ENCODE measurements at regions not wholly inside any gene's neighbourhood (a gene's known extent, or its start where the extent isn't known, plus 50 kb on each side); places are given as distances from the start of the nearest gene placed in this dataset.

DNA sequence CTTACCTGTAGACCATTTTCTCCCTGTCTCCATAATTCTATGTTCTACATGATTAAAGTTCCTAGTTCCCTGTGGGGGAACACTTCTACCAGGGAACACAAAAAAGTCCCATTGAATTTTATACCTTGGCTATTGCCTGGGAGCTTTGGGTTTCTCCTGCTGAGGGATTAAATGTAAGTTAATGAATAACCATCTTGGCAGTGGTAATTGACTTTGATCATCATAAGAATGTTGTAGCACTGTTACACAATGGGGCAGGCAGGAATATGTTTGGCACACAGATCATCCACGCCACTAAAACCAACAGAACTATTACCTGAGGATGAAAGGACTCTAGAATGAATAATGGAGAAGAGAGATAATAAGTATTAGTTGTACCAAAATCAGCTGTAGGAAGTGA, 1106.2 kb upstream of the GJE1 start:
- Histone ChIP-seq H3K4me3 (no peak overlapping the region), H2AFZ (ENCODE audit: low read depth, low read length) (no peak overlapping the region), H3K36me3 (ENCODE audit: control insufficient read depth, insufficient read depth, low read length) (no peaks in the 10 kb centered on the region), H3K27me3 (ENCODE audit: control insufficient read depth in 2 of 2, insufficient read depth in 2 of 2, low read length in 2 of 2) (no peaks in the 10 kb centered on the region), H3K4me2 (ENCODE audit: insufficient read depth, low read length) (no peak overlapping the region), H4K20me1 (replicated peaks; ENCODE audit: control insufficient read depth, insufficient read depth, low read length) (no peaks in the 10 kb centered on the region), H3K27ac (ENCODE audit: extremely low read depth, low read depth, low read length) (no peak overlapping the region), H3K9ac (ENCODE audit: insufficient read depth in 1 of 2, low read depth in 2 of 2, low read length in 2 of 2) (no peak overlapping the region), H3K9me3 (replicated peaks; ENCODE audit: control insufficient read depth, insufficient read depth, low read depth, low read length) (peaks cover 3% of the 10 kb centered on the region; the same call in 1 of the 2 replicates), H3K4me1 (replicated peaks in 1 of 2; ENCODE audit: control insufficient read depth in 2 of 2, insufficient read depth in 2 of 2, low read length in 2 of 2) (no peaks in the 10 kb centered on the region), H3K9me1 (ENCODE audit: control insufficient read depth, insufficient read depth, low read length) (no peaks in the 10 kb centered on the region), H3K79me2 (ENCODE audit: control insufficient read depth, insufficient read depth, low read length) (no peaks in the 10 kb centered on the region)
- no peak for TF ChIP-seq TAF9B (IDR thresholded peaks at IDR 0.05; ENCODE audit: partially characterized antibody)
- no peak for TF ChIP-seq HDGF (IDR thresholded peaks at IDR 0.05)
- TF ChIP-seq BCL6 (CRISPR knock-in tag; IDR thresholded peaks at IDR 0.05): no peak
- TF ChIP-seq ZNF507 (tag; conservative IDR thresholded peaks at IDR 0.05): no peak
- TF ChIP-seq HDAC3 (IDR thresholded peaks at IDR 0.05; ENCODE audit: borderline replicate concordance, partially characterized antibody): no peak
- TF ChIP-seq, protein P1, sequence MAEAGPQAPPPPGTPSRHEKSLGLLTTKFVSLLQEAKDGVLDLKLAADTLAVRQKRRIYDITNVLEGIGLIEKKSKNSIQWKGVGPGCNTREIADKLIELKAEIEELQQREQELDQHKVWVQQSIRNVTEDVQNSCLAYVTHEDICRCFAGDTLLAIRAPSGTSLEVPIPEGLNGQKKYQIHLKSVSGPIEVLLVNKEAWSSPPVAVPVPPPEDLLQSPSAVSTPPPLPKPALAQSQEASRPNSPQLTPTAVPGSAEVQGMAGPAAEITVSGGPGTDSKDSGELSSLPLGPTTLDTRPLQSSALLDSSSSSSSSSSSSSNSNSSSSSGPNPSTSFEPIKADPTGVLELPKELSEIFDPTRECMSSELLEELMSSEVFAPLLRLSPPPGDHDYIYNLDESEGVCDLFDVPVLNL (CRISPR knock-in tag; IDR thresholded peaks at IDR 0.05; ENCODE audit: low read depth): no peak
- no TSS peak for BruUV-seq (replicated peaks)
- no peak for DNase-seq (ENCODE audit: extremely low read depth in 1 of 4, low spot score in 3 of 4)
- intact Hi-C loops (cut with micrococcal nuclease): no loop called here
- ChIA-PET CTCF (ENCODE audit: low intra/inter-chr PET ratio) (no interaction called here), POLR2A (no interaction called here)
- FAIRE-seq: no peak
- no peak for ATAC-seq
- in situ Hi-C loops (cut with MboI): no loop called here
- WGBS (ENCODE audit: insufficient coverage, low coverage, missing lambda C conversion rate): 0% methylated on average over 1 of the region's 1 CpG

DNA sequence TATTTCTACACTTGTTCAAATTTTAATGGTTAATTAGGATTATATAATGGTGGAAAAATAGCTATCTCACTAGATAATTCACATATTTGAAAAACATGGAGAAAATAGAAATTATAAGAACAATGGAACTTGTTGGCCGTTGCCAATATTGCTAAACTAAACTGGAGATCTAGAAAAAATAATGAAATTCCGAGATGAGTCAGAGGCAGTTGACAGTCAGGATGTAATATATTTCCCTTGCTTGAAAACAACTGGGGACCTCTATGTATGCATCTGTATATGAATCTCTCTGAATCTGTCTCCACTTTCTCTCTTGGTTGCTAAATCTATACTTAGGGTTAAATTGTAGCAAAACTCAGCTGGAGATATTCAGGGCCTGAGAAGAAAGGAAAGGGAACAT, 1108.2 kb upstream of the GJE1 start:
- H3K9me3 ChIP-seq (replicated peaks; ENCODE audit: control insufficient read depth, insufficient read depth, low read depth, low read length): peaks cover 3% of the 10 kb centered on the region; the same call in 1 of the 2 replicates
- ChIA-PET CTCF (ENCODE audit: low intra/inter-chr PET ratio) (no interaction called here), POLR2A (no interaction called here)
- DNase-seq (ENCODE audit: extremely low read depth in 1 of 4, low spot score in 3 of 4) (no peak), FAIRE-seq (no peak), ATAC-seq (no peak)
- no TSS peak for BruUV-seq (replicated peaks)
- no peak overlapping the region for H3K4me2 ChIP-seq (ENCODE audit: insufficient read depth, low read length)
- no peak overlapping the region for H3K9ac ChIP-seq (ENCODE audit: insufficient read depth in 1 of 2, low read depth in 2 of 2, low read length in 2 of 2)
- no peaks in the 10 kb centered on the region for H3K9me1 ChIP-seq (ENCODE audit: control insufficient read depth, insufficient read depth, low read length)
- H3K27ac ChIP-seq (ENCODE audit: extremely low read depth, low read depth, low read length): no peak overlapping the region
- H2AFZ ChIP-seq (ENCODE audit: low read depth, low read length): no peak overlapping the region
- H3K4me1 ChIP-seq (replicated peaks in 1 of 2; ENCODE audit: control insufficient read depth in 2 of 2, insufficient read depth in 2 of 2, low read length in 2 of 2): no peaks in the 10 kb centered on the region
- in situ Hi-C loops (cut with MboI) (no loop called here), intact Hi-C loops (cut with micrococcal nuclease) (no loop called here)
- no peaks in the 10 kb centered on the region for H3K27me3 ChIP-seq (ENCODE audit: control insufficient read depth in 2 of 2, insufficient read depth in 2 of 2, low read length in 2 of 2)
- H3K4me3 ChIP-seq: no peak overlapping the region
- WGBS (ENCODE audit: insufficient coverage, low coverage, missing lambda C conversion rate): 2% methylated on average over 2 of the region's 2 CpGs
- no peaks in the 10 kb centered on the region for H3K79me2 ChIP-seq (ENCODE audit: control insufficient read depth, insufficient read depth, low read length)
- H4K20me1 ChIP-seq (replicated peaks; ENCODE audit: control insufficient read depth, insufficient read depth, low read length): no peaks in the 10 kb centered on the region
- no peaks in the 10 kb centered on the region for H3K36me3 ChIP-seq (ENCODE audit: control insufficient read depth, insufficient read depth, low read length)
- TF ChIP-seq CBFA2T2 (conservative IDR thresholded peaks at IDR 0.05): no peak
- TF ChIP-seq KDM2B (CRISPR knock-in tag; IDR thresholded peaks at IDR 0.05): no peak
- no peak for TF ChIP-seq MTA3 (IDR thresholded peaks at IDR 0.05; ENCODE audit: borderline replicate concordance)
- TF ChIP-seq BRD9 (IDR thresholded peaks at IDR 0.05; ENCODE audit: low read depth, partially characterized antibody): no peak
- no peak for TF ChIP-seq ATF1 (CRISPR knock-in tag; IDR thresholded peaks at IDR 0.05)
- TF ChIP-seq ATF1 (tag; IDR thresholded peaks at IDR 0.05): no peak
- no peak for TF ChIP-seq ZBTB7A (IDR thresholded peaks at IDR 0.05; ENCODE audit: borderline replicate concordance, control insufficient read depth, low read depth, low read length)
- TF ChIP-seq COPS2 (conservative IDR thresholded peaks at IDR 0.05): no peak
- TF ChIP-seq C11orf30 (IDR thresholded peaks at IDR 0.05; ENCODE audit: low read depth): no peak
- no peak for TF ChIP-seq CBX3 (IDR thresholded peaks at IDR 0.05; ENCODE audit: borderline replicate concordance in 1 of 2, low read length in 2 of 2)
- no peak for TF ChIP-seq TGIF2 (CRISPR knock-in tag; IDR thresholded peaks at IDR 0.05)
- no peak for TF ChIP-seq JUND (IDR thresholded peaks at IDR 0.05; ENCODE audit: borderline replicate concordance, low read depth, low read length)
- TF ChIP-seq JUND (tag; IDR thresholded peaks at IDR 0.05; ENCODE audit: borderline replicate concordance, low read depth, low read length): no peak
- no peak for TF ChIP-seq BCOR (IDR thresholded peaks at IDR 0.05)
- no peak for TF ChIP-seq SMARCA4 (IDR thresholded peaks at IDR 0.05)
- TF ChIP-seq PTRF (tag; IDR thresholded peaks at IDR 0.05): no peak

Measured in K562 (cell line).